Nephron progenitor cell (in vitro differentiated cells): ENCODE measurements at regions not wholly inside any gene's neighbourhood (a gene's known extent, or its start where the extent isn't known, plus 50 kb on each side); places are given as distances from the start of the nearest gene placed in this dataset.
A peak's percentile ranks its signal among the peaks of the same experiment; 100 is the strongest.

Experiments
- DNase-seq: peaks from one replicate; pipeline ENCODE4 v3.0.0; 2021
- H3K27ac Mint-ChIP-seq: 2 replicates; pipeline ENCODE4 v1.8.0; 2021; ENCODE audit warnings: mild to moderate bottlenecking, moderate library complexity, mixed read lengths
- H3K27me3 Mint-ChIP-seq: 2 replicates; pipeline ENCODE4 v1.8.0; 2021; ENCODE audit warnings: mild to moderate bottlenecking, low read depth, mixed read lengths; ENCODE audit not compliant: poor library complexity
- H3K36me3 Mint-ChIP-seq: 2 replicates; pipeline ENCODE4 v1.8.0; 2021; ENCODE audit warnings: low read depth, mixed read lengths
- H3K4me1 Mint-ChIP-seq: 2 replicates; pipeline ENCODE4 v1.8.0; 2021; ENCODE audit warnings: mixed read lengths
- H3K4me3 Mint-ChIP-seq: 2 replicates; pipeline ENCODE4 v1.8.0; 2021; ENCODE audit warnings: mild to moderate bottlenecking, moderate library complexity, mixed read lengths
- H3K9me3 Mint-ChIP-seq: 2 replicates; pipeline ENCODE4 v1.8.0; 2021; ENCODE audit warnings: mild to moderate bottlenecking, moderate library complexity, mixed read lengths
- TF ChIP-seq, protein P1 (sequence below): fragments of 200-600 bp; sonication (generic); IDR thresholded peaks from 2 replicates; pipeline ENCODE4 v1.5.0; 2021; ENCODE audit warnings: antibody characterized with exemption

DNA sequence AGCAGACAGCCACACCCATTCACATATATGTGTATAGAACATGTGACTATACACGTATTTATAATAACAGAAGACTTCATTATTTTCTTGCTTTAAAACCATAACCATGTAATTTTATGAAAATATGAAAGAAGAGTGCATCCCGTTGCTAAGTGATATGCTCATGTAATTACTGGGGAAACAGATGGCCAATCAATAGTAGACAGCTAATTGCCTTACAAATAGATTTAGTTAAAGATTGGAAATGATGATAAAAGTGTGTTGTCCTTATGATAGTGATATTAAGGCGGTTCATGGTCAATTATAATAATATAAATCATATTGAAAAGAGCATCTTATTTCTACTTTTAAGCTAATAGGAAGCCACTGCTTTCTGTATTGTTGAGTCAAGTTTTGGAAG, 95.9 kb downstream of the RFC3 start:
- Mint-ChIP-seq H3K36me3 (peaks cover 16% of the 10 kb centered on the region), H3K9me3 (no peaks in the 10 kb centered on the region), H3K27ac (no peak overlapping the region), H3K27me3 (no peaks in the 10 kb centered on the region), H3K4me3 (no peak overlapping the region), H3K4me1 (peaks cover 21% of the 10 kb centered on the region)
- TF ChIP-seq, protein P1, sequence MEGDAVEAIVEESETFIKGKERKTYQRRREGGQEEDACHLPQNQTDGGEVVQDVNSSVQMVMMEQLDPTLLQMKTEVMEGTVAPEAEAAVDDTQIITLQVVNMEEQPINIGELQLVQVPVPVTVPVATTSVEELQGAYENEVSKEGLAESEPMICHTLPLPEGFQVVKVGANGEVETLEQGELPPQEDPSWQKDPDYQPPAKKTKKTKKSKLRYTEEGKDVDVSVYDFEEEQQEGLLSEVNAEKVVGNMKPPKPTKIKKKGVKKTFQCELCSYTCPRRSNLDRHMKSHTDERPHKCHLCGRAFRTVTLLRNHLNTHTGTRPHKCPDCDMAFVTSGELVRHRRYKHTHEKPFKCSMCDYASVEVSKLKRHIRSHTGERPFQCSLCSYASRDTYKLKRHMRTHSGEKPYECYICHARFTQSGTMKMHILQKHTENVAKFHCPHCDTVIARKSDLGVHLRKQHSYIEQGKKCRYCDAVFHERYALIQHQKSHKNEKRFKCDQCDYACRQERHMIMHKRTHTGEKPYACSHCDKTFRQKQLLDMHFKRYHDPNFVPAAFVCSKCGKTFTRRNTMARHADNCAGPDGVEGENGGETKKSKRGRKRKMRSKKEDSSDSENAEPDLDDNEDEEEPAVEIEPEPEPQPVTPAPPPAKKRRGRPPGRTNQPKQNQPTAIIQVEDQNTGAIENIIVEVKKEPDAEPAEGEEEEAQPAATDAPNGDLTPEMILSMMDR, result no peak
- DNase-seq, result no peak

GRCh38 chr13:33917190-33917589, 99.2 kb downstream of the RFC3 start:
- no peak for DNase-seq
- Mint-ChIP-seq H3K4me3 (no peak overlapping the region), H3K9me3 (no peaks in the 10 kb centered on the region), H3K36me3 (no peaks in the 10 kb centered on the region), H3K27ac (peak overlapping the region; percentile 87), H3K27me3 (no peaks in the 10 kb centered on the region), H3K4me1 (peaks cover 24% of the 10 kb centered on the region)
- TF ChIP-seq, protein P1, result no peak

DNA sequence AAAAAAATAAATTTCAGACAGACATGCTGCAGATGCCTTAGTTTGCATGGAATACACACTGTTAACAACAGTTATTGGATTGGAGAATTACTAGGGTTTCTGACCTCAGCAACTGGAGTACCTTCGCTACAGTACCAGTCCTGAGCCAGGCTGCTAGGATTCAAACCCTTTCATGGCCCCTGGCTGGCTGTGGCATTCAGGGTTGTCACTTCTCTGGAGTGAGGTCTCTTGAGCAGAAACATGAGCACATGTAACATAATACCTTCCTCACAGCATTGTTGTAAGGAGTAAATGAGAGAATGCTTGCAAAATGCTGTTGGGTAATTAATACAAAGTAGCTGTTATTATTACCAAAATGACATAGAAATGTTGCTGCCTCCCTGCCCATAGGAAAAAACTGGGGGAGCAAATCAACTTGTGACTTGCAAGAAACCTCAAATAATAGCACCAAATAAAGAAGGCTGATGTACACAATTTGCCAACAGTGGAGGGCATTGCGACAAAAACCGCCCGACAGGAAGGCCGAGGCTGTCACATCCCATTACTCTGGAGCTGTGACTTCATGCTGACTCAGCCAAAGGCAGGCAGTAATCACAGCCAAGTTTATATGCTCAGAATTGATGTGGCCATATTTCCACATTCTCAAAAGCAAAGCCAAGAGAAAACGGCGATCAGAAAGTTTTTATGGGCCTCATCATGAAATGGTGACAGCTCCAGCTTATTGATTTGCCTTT, 100.4 kb downstream of the RFC3 start:
- Mint-ChIP-seq H3K4me3 (no peak overlapping the region), H3K4me1 (peaks cover 24% of the 10 kb centered on the region), H3K27ac (peak overlapping the region; percentile 59), H3K9me3 (no peaks in the 10 kb centered on the region), H3K27me3 (no peaks in the 10 kb centered on the region), H3K36me3 (no peaks in the 10 kb centered on the region)
- no peak for DNase-seq
- TF ChIP-seq, protein P1, result no peak

DNA sequence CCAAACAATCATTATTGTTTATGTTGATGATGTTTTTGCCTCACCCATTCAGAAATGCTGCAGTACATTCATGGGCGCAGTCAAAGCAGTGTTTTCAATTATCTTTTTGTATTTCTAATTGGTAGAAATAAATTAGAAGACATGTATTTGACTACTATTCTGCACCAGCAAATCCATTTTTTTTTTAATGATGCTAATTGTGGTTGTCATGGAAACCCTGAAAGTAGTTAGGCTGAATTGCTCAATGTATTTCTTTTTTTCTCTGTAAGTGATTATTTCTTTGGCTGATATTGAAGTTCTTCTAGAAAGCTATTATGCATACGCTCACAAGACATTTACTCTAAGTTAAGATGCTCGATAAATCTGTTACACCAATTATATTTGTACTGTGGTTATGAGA, 101.2 kb downstream of the RFC3 start:
- no peak for DNase-seq
- no peaks in the 10 kb centered on the region for H3K36me3 Mint-ChIP-seq
- peaks cover 24% of the 10 kb centered on the region for H3K4me1 Mint-ChIP-seq
- TF ChIP-seq, protein P1, result no peak
- H3K9me3 Mint-ChIP-seq, result no peaks in the 10 kb centered on the region
- H3K27ac Mint-ChIP-seq, result no peak overlapping the region
- no peaks in the 10 kb centered on the region for H3K27me3 Mint-ChIP-seq
- no peak overlapping the region for H3K4me3 Mint-ChIP-seq

DNA sequence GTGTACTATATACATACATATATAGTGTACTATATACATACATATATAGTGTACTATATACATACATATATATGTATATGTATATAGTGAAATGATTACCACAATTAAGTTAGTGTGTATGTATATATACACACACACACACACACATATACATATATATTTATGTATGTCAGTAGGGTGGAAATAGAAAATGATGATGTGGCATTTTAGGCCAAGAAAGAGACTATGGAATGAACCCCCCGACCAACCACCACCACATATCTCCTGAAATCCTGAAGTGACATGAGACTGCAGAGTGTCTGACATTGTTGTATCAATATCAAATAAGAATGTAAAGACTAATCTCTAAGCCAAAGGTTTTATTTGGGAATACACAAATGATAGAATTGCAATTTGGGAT, 107.6 kb downstream of the RFC3 start:
- TF ChIP-seq, protein P1, result no peak
- no peaks in the 10 kb centered on the region for H3K27me3 Mint-ChIP-seq
- no peaks in the 10 kb centered on the region for H3K36me3 Mint-ChIP-seq
- H3K9me3 Mint-ChIP-seq, result no peaks in the 10 kb centered on the region
- DNase-seq, result no peak
- H3K27ac Mint-ChIP-seq, result no peak overlapping the region
- H3K4me1 Mint-ChIP-seq, result no peaks in the 10 kb centered on the region
- H3K4me3 Mint-ChIP-seq, result no peak overlapping the region

DNA sequence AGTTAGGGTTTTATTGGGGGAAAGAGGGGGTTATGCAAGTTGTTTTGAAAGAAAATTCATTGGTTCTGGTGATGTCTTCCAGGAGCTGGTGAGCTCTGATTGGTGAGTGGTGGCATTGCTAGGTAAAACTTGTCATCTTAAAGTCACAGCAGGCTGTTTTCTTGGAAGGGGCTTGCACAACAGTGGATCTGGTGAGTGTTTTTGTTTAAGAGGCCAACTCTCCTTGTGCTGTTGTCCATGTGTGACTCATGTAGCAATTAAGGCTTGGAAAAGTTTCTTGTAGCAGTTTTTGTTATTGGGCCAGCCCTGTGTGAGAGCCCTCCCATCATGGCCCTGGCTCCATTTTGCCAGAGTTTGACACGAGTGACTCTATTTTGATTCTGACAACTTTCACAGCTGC, 109.4 kb downstream of the RFC3 start:
- no peaks in the 10 kb centered on the region for H3K4me1 Mint-ChIP-seq
- no peak for DNase-seq
- no peaks in the 10 kb centered on the region for H3K36me3 Mint-ChIP-seq
- H3K4me3 Mint-ChIP-seq, result no peak overlapping the region
- H3K27me3 Mint-ChIP-seq, result no peaks in the 10 kb centered on the region
- TF ChIP-seq, protein P1, result no peak
- H3K27ac Mint-ChIP-seq, result peak overlapping the region; percentile 55
- no peaks in the 10 kb centered on the region for H3K9me3 Mint-ChIP-seq
